Endothelial cell of umbilical vein (primary cell): ENCODE measurements at regions not wholly inside any gene's neighbourhood (a gene's known extent, or its start where the extent isn't known, plus 50 kb on each side); places are given as distances from the start of the nearest gene placed in this dataset.

ENCODE experiments used
- BruUV-seq: library from RNA; stranded (reverse); fragments of 400-500 nt; replicated peaks from 2 replicates; lab custom pipeline; 2021; lab: Mats Ljungman, UMichigan
- CTCF ChIA-PET: fragments of 300-600, 350-600 bp; sonication (Branson Sonifier 250); formaldehyde crosslinking; loops from one replicate; lab custom pipeline; 2021; ENCODE audit warnings: antibody characterized with exemption, inconsistent platforms; lab: Charles Lee
- POLR2A ChIA-PET: fragments of 300-600, 350-600 bp; sonication (Branson Sonifier 250); formaldehyde crosslinking; loops from one replicate; lab custom pipeline; 2021; ENCODE audit warnings: antibody characterized with exemption, inconsistent platforms; lab: Charles Lee
- DNase-seq: peaks from one replicate; pipeline ENCODE4 v3.0.0-alpha.2; 2011; ENCODE audit warnings: low read depth, low spot score
- FAIRE-seq: peaks from 2 replicates; lab custom pipeline; 2011; peaks lifted over from hg19 to GRCh38; lab: Jason Lieb, UNC
- H2AFZ ChIP-seq: 2 replicates; pipeline ENCODE4 v1.6.0; 2012; ENCODE audit warnings: low read depth, low read length, control low read depth, inconsistent platforms
- H3K27ac ChIP-seq: 2 replicates; pipeline ENCODE4 v1.5.1; 2011; ENCODE audit warnings: low read depth, mild to moderate bottlenecking, control low read depth, low read length, moderate library complexity; ENCODE audit not compliant: insufficient read depth
- H3K27me3 ChIP-seq, 2 experiments: 2 replicates each; pipeline versions ENCODE4 v1.6.0 to v1.6.1; 2011; ENCODE audit warnings: low read length in 2 of 2, mixed read lengths in 1 of 2; ENCODE audit not compliant: control insufficient read depth in 2 of 2, insufficient read depth in 2 of 2
- H3K36me3 ChIP-seq, 2 experiments: 2 replicates in 1 of 2; 3 replicates in 1 of 2; pipeline ENCODE4 v1.5.1; 2011; ENCODE audit warnings: low read length in 2 of 2, mild to moderate bottlenecking in 1 of 2, moderate library complexity in 1 of 2; ENCODE audit not compliant: control insufficient read depth in 2 of 2, insufficient read depth in 2 of 2; ENCODE audit errors: extremely low read depth in 1 of 2
- H3K4me1 ChIP-seq: 3 replicates; pipeline ENCODE4 v1.5.1; 2011; ENCODE audit warnings: mild to moderate bottlenecking, low read length; ENCODE audit not compliant: control insufficient read depth, insufficient read depth; ENCODE audit errors: extremely low read depth
- H3K4me2 ChIP-seq: 2 replicates; pipeline ENCODE4 v1.6.1; 2011; ENCODE audit warnings: low read length, control low read depth, mixed read lengths; ENCODE audit not compliant: insufficient read depth
- H3K4me3 ChIP-seq, 3 experiments: fragments of 200-600 bp in 1 of 3; sonication (generic), shearing (Covaris generic) in 1 of 3; replicated peaks in 1 of 3; 2 replicates each; pipeline ENCODE4 v1.5.1; 2011 to 2016; ENCODE audit warnings: control low read depth in 3 of 3, low read length in 3 of 3, mild to moderate bottlenecking in 2 of 3, inconsistent platforms in 1 of 3, low read depth in 1 of 3, moderate library complexity in 1 of 3; ENCODE audit not compliant: insufficient read depth in 1 of 3
- H3K79me2 ChIP-seq: 2 replicates; pipeline ENCODE4 v1.6.0; 2012; ENCODE audit warnings: low read length, inconsistent platforms; ENCODE audit not compliant: control insufficient read depth, insufficient read depth
- H3K9ac ChIP-seq: replicated peaks from 2 replicates; pipeline ENCODE3; 2011; ENCODE audit warnings: low read length, control low read depth; ENCODE audit not compliant: insufficient read depth; ENCODE audit errors: extremely low read depth
- H3K9me1 ChIP-seq: replicated peaks from 3 replicates; pipeline ENCODE4 v1.6.0; 2011; ENCODE audit warnings: mild to moderate bottlenecking, low read length; ENCODE audit not compliant: control insufficient read depth, insufficient read depth; ENCODE audit errors: extremely low read depth
- H3K9me3 ChIP-seq: replicated peaks from 2 replicates; pipeline ENCODE4 v1.5.1; 2012; ENCODE audit warnings: low read length, inconsistent platforms; ENCODE audit not compliant: control insufficient read depth, insufficient read depth
- H4K20me1 ChIP-seq: replicated peaks from 2 replicates; pipeline ENCODE3; 2011; ENCODE audit warnings: mild to moderate bottlenecking, low read length; ENCODE audit not compliant: control insufficient read depth, insufficient read depth; ENCODE audit errors: extremely low read depth
- CTCF ChIP-seq, 2 donors: IDR thresholded peaks; 1 replicate in 1 of 2; 2 replicates in 1 of 2; pipeline ENCODE4 v1.5.1; 2011; ENCODE audit warnings: low read length in 2 of 2, mild to moderate bottlenecking in 2 of 2, moderate library complexity in 2 of 2, control low read depth in 1 of 2, inconsistent platforms in 1 of 2, low read depth in 1 of 2; ENCODE audit not compliant: insufficient read depth in 1 of 2; ENCODE audit errors: extremely low read depth in 1 of 2
- EZH2 ChIP-seq: IDR thresholded peaks from 2 replicates; pipeline ENCODE4 v1.6.1; 2012; ENCODE audit warnings: borderline replicate concordance, low read depth, mild to moderate bottlenecking, moderate library complexity, low read length, inconsistent platforms; ENCODE audit not compliant: severe bottlenecking
- FOS ChIP-seq: IDR thresholded peaks from 2 replicates; pipeline ENCODE4 v1.6.1; 2011; ENCODE audit warnings: mild to moderate bottlenecking, low read length, moderate library complexity, borderline replicate concordance; ENCODE audit not compliant: insufficient read depth
- GATA2 ChIP-seq: IDR thresholded peaks from 2 replicates; pipeline ENCODE4 v1.7.0; 2011; ENCODE audit warnings: low read depth, mild to moderate bottlenecking, moderate library complexity, mixed read lengths, low read length; ENCODE audit not compliant: insufficient read length, insufficient read depth
- JUN ChIP-seq: IDR thresholded peaks from 2 replicates; pipeline ENCODE4 v1.6.1; 2011; ENCODE audit warnings: borderline replicate concordance, low read depth; ENCODE audit not compliant: insufficient read length, insufficient read depth
- MYC ChIP-seq: IDR thresholded peaks from one replicate; pipeline ENCODE4 v1.6.1; 2011; ENCODE audit warnings: mild to moderate bottlenecking, low read depth, low read length
- POLR2A ChIP-seq: IDR thresholded peaks from 2 replicates; pipeline ENCODE4 v1.6.1; 2012; ENCODE audit warnings: low read depth, mild to moderate bottlenecking, control low read depth, low read length
- POLR2AphosphoS5 ChIP-seq: IDR thresholded peaks from 2 replicates; pipeline ENCODE4 v1.6.1; 2012; ENCODE audit warnings: low read depth, mild to moderate bottlenecking, control low read depth, low read length, moderate library complexity; ENCODE audit not compliant: insufficient read depth
- dilution Hi-C: fragments of 300-500 bp; cut with MboI; formaldehyde crosslinking; loops from one replicate; pipeline ENCODE4 v1.15.0; 2019; ENCODE audit warnings: low sequenced_read_pairs; ENCODE audit not compliant: extremely low pct_ligation_motif_present
- intact Hi-C: fragments of 100-400 bp; cut with micrococcal nuclease; formaldehyde crosslinking; loops from one replicate; pipeline ENCODE4 v1.10.0; 2022
- TF ChIP-seq, protein P1 (sequence below): IDR thresholded peaks from 2 replicates; pipeline ENCODE4 v1.6.1; 2011; ENCODE audit not compliant: insufficient read depth, insufficient read length

- no peak overlapping the region for H3K4me2 ChIP-seq
- no peaks in the 10 kb centered on the region for H3K27me3 ChIP-seq
- no peaks in the 10 kb centered on the region for H3K4me1 ChIP-seq
- no peaks in the 10 kb centered on the region for H3K9me1 ChIP-seq
- POLR2A ChIA-PET = no interaction called here
- H2AFZ ChIP-seq = no peak overlapping the region
- no peak overlapping the region for H3K27ac ChIP-seq
- H3K9me3 ChIP-seq = no peaks in the 10 kb centered on the region
- no peaks in the 10 kb centered on the region for H4K20me1 ChIP-seq
- FAIRE-seq = no peak
- no peak overlapping the region for H3K9ac ChIP-seq
- TF ChIP-seq JUN (no peak), FOS (no peak), POLR2AphosphoS5 (no peak), EZH2 (no peak), CTCF (IDR thresholded peaks at IDR 0.05; ENCODE audit: extremely low read depth in 1 of 2, insufficient read depth in 1 of 2, low read depth in 1 of 2, low read length in 2 of 2) (no peak), POLR2A (no peak), GATA2 (no peak), MYC (no peak)
- TF ChIP-seq, protein P1, sequence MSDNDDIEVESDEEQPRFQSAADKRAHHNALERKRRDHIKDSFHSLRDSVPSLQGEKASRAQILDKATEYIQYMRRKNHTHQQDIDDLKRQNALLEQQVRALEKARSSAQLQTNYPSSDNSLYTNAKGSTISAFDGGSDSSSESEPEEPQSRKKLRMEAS = no peak
- CTCF ChIA-PET = no interaction called here
- intact Hi-C loops = no loop called here
- no TSS peak for BruUV-seq
- H3K36me3 ChIP-seq = no peaks in the 10 kb centered on the region
- no peak for DNase-seq
- H3K79me2 ChIP-seq = no peaks in the 10 kb centered on the region
- dilution Hi-C loops = no loop called here
- no peak overlapping the region for H3K4me3 ChIP-seq
These were observed 189.6 kb upstream of the MAN1A1 start for GRCh38 chr6:119539066-119539746.
